GOT3 (cell line): ENCODE measurements at regions not wholly inside any gene's neighbourhood (a gene's known extent, or its start where the extent isn't known, plus 50 kb on each side); places are given as distances from the start of the nearest gene placed in this dataset.
"Not testable (repeated sequence)": the region's sequence is repeated elsewhere in the genome, so short reads cannot be mapped to it uniquely, and the experiment has no call there.

Experiments used
- DNase-seq: peaks from one replicate; lab custom pipeline; 2025; ENCODE audit warnings: mixed read lengths; lab: John Stamatoyannopoulos, UW

DNA sequence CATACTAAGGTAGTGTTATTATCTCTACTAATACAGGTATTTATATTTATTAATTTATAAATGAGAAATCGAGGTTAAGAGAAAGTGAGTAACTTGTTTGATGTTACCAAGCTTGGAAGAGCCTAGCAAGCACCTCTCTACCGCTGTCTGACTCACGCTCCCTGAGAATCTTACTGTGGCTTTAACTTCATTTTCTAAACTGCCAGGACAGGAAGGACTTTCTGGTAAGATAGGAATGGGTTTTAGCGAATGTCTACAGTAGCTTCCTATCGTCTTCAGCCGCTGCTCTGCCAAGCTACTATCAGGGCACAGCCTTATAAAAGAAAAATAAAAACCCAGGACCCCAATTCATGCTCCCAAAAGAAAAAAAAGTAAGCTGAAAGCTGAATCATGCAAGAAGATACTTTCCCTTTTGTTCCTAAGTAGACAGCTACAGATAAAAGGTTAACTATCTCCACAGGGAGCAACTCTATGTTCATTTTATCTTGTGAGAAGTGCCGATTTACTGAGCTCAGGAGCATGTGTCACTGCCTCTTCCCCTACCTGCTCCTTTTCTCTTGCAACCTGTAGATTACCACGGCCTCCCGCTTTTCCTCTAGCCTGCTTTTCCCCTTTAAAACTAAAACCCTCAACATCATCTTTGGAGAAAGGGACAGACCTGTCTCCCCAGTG lies 60.2 kb downstream of the THNSL1 start:
- DNase-seq = no peak

DNA sequence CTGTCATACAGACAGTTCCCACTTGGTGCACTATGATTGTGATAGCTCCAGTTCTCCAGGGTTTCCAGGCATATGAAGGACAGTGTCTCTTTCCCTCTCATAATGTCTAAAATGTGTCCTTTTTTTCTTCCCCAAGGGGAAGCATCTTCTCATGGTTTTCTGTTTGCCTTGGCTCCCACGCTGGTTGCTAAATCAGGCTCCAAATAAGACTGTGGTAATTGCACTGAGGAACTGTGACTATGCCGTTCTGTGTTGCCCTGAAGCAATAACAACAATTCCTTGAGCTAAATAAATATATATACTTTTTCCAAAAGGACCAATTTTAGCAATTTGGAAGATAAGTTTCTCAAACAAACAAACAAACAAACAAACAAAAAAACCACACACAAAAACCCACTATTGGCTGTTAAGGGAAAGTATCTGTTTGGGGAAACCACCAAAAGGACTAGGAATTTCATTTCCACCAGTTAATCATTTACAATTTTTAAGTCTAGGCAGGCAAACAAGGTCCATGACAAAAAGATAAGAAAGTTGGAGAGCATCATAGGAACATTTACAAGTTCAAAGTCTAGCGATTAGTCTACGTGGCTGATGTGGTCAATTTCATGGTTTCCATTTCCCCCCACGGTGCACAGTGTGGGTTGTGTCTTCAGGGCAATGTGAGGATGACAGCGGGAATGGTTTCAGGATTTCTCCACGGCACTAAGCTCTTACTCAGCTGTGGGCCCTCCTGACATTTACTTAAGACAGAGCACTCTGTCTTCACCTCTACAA lies 62.4 kb downstream of the THNSL1 start:
- no peak for DNase-seq

DNA sequence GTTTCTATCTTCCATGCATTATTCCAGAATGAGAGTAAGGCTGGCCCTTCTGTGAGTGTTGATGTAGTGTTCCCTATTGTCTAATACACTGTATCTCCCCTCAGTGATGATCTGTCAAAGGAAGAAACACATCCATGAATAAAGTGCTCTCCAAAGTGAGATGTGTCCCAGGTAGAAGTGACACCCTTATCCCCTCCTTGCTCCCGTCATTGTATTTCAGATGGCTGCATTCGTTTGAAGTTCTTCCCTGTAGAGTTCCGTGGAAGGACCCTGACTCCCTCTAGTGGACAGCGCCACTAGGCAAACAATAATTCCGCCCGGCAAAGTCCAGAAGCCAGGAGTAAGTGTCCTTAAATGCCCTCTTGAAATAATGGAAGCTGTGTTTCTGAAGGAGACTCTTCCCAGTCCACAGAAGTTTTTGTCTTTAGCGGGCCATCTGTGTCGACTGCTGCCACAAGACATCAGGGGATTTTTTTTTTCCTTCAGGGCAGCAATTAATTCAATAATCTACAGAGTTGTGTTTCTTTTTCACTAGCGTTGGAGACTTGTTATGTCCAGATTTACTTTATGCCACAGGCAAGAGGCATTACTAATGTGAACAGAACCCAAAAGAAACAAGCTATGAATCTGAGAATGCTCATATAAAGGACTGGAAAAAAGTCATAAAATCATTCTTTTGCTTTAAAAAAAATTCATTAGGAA lies 64.6 kb downstream of the THNSL1 start:
- peak; percentile 41 for DNase-seq

DNA sequence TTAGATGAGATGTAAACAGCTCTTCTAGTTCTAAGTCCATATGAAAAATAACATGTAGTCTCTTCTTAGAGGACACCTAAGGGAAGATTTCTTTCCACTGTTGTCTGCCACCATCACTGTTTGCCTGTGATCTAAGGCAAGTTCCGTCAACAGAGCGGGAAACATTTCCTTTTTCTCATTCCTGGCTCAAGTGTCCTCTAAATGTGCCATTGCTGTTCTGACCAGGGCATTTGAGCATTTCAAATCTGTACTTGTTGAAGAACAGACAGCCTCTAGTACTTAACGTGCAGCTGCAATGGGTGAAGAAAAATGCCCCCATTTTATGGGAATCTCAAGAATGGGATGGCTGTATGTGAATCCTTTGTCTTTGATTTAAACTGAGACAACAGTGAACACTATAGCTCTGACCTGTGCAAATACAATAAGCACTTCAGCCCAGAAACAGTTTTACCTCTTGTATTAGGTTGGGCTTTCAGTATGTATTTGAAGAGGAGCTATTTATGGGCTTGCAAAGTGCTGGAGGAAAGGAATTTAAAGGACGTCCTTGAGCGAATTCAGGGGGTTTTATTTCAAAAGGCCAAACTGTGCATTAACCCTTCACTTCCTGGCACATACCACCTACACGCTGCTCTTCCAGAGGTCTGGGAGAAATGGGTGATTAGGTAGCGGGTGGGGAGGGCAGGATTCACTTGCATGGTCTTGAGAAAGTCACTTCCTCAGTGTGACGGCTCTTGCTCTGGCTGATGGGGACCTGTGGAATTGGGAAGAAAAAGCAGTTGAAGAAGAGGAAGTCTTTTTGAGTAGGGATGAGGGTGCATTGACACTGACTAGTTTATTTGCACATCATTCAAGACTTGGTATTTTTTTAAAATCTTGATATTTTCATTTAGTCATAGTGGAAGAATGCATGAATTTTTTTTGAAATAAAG lies 66.1 kb downstream of the THNSL1 start:
- no peak for DNase-seq

DNA sequence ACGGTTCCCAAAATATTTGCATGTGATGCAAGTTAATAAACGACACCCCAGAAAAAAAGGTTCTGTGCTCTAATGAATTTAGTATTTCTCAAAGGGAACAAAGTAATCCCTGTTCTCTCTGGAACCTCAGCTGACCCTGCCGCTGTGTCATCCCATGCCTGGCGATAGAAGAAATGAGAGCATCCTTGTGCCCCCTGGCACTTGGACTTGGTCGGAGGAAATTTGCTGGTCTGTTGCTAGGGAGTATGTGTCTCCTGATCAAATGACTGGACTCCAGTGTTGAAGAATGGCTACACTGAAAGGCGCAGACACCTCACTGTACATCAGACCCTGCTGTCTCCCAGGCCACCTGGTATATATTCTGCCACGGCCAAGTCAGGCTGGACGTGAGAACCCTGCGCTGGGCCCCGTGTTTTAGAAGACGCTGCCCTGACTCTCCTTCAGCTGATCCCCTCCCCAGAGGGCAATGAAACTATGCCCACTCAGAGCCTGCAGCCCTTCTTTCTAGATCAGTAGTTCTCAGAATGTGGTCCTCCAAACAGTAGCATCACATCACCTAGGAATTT lies 67.2 kb downstream of the THNSL1 start:
- DNase-seq = no peak

DNA sequence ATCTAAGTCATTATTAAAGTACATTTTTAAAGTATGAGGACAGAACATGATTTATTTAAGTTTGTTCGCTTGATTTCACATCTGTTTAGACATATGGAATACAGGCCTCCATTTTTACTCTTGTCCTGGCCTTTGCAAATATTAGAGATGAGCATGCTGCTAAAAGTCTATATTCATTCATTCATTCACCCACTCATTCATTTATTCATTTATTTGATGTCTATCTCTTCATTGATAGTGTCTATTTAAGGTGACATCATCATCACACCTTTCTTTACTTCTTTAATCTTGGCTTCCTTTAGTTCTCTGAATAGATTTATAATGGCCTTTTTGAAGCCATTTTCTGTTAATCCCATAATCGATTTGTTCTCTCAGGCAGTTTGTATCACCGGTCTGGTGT lies 68.0 kb downstream of the THNSL1 start:
- no peak for DNase-seq

DNA sequence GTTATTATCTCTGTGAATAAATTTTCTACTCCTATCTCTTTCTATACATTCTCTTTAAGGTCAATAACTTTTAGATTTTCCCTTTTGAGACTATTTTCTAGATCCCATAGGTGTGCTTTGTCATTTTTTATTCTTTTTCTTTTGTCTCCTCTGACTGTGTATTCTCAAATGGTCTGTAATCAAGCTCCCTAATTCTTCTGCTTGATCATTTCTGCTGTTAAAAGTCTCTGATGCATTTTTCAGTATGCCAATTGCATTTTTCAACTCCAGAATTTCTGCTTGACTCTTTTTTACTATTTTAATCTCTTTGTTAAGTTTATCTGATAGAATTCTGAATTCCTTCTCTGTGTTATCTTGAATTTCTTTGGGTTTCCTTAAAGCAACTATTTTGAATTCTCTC lies 78.2 kb downstream of the THNSL1 start:
- DNase-seq = no peak

DNA sequence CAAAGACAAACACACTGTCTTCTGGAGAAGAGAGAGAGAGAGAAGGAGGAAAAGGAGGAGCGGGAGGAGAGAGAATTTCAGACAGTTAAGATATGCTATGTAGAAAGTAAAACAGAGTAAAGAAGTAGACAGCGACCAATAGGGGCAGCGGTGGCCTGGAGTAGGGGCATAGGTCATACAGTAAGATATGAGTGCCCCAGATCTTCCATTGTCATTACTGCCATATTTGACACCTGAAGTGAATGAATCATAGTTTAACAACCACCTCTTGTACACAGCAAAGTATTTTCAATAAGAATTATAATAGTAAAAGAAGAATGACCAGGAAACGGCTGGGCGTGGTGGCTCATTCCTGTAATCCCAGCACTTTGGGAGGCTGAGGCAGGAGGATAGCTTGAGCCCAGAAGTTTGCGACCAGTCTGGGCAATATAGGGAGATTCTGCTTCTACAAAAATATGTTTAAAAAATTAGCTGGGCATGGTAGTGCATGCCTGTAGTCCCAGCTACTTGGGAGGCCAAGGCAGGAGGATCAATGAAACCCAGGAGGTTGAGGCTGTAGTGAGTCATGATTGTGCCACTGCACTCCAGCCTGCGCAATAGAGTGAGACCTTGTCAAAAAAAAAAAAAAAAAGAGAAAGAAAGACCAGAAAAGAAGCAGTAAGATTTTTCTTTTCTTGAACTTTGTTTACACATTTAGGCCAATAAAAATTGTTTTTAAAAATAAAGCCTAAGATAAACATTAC lies 77.0 kb upstream of the GPR158 start:
- no peak for DNase-seq

DNA sequence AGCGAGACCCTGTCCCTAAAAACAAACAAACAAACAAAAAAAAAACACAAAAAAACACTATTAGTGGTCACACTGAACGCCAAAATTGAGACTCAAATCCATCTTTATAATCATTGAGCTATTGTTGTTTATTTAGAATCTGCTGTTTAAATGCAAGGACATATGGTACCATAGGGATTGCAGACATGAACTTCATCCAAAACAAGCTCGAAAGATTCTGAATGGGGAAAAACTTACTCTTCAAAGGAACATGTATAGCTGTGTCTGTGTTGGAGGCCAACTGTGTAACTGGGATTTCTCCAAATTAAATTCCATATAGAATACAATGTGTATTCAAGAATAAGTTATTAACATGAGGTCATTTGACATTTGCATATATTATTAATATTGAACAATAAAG lies 74.7 kb upstream of the GPR158 start:
- DNase-seq = no peak

DNA sequence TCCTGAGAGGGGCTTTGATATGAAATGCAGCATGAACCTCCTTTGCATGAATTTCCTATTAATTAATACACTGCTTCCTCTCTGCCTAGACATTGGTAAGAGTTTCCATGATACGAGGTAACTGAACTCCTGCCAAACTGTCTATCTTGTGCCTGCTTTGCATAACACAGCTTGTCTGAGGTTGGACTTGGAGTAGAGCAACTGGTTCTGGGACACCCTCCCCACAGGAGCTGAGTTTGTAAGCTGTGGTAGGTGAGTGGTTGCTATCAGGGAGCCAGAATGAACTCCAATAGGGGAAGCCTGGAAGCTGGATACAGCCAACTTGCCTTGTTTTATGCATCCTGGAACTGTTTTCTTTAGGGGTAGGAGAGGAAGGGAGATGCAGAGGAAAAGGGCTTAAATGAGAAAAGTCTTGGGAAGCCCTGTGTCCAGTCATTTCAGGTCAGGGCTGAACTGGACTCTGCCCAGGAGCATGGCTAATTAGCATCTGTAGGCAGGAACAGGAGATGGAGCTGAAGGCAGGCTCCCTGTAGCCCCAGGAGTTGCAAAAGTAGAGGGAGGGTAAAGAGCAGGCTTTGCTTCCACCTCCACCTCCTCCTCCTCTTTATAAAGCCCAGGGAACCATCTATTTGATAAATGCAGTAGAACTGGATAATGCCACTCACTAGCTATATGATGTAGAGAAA lies 73.2 kb upstream of the GPR158 start:
- DNase-seq = no peak

DNA sequence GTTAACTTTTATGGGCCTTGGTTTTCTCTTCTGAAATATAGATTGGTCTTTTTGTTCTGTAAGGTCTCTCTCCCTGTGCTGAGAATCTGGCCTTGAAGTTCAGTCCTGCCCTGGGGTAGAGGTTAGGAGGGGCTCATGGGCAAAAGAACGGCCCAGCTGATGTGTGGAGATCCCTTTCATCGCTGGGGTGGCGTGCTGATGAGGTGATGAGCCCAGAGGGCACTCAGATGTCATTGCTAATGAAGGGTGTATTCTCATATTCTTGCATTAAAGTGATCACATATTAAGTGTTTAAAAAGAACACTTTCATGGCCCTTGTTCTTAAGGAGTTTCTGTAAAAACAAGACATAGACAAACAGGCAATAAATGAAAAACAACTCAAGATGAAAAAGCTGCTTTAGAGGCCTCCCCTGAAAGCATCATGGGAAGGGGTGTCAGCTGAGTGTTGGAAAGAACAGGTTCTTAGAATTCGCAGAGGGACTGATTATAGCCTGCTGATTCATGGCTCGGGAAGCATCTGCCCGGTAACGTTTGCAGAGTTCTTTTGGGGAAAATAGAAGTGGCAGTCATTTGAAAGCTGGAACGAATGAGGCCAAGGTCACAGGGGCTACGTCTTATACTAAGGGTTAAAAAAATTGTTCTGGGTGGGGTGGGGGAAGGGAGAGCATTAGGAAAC lies 72.5 kb upstream of the GPR158 start:
- DNase-seq = no peak

DNA sequence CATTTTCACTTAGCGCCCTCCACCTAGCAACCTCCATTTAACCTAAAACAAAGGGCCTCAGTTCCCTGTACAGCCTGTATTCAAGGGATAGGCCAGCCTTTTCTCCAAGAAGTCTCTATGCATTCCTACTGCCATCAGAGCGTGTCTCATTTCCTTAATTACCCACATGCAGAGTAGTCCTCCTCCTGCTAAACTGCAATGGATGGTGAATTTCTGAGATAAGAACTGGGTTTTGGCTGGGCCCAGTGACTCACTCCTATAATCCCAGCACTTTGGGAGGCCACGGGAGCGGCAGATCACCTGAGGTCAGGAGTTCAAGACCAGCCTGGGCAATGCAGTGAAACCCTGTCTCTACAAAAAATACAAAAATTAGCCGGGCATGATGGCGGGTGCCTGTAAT lies 71.1 kb upstream of the GPR158 start:
- DNase-seq = no peak

DNA sequence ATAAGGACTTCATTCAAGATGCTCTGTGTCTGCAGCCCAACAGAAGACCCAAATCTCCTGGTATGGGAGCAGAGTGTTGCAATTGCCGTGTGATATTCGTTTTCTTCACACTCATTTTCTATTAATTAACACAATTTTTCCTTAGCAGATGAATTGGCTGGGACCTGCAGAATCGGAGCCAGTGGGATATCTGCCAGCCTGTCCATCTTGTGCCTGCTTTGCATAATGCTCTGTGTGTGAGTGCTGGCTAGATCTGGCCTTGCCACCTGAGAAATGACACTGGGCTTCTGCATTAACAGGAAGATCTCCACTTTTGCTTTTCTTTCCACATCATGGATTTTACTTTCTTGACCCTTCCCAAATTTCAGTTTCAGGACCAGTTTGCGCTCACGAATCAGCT lies 70.4 kb upstream of the GPR158 start:
- DNase-seq = no peak

DNA sequence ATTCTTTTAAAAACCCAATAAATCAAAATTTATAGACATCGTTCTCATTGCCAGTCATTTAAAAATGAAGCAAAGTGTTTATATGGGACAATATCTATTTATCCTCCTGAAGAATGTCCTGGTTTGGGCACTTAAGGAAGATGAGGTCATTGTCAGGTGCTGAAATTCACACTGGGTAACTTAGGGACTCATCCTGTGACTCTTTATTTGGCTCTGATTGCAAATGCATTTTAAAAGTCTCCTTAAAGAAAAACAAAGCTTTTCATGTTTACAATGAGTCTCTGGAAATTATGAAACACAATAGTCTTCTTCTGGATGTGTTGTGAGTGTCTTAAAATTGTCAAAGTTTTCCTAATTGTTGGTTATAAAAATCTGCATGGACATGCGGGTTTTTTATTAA lies 69.5 kb upstream of the GPR158 start:
- no peak for DNase-seq

DNA sequence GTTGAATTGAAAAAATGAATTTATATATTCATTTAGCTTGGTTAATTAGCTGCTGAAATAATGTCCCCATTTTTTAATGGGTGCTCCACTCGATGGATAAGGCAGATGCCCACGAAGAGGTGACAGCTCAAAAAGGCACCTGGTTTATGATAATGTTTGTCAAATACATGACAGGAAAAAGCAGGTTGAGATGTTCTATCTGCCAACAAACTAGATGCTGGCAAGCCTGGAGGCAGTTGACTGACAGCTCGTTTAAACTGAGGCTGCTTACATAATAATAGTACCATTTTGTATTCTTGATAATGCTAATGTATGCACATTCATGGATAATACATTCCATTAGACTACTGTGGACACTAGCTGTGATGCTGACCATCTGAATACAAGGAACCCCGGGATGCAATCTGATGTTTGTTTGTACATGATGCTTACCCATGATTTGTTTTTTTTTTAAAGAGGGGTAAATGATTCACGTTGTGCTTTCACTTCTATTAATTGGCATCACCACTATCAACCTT lies 69.0 kb upstream of the GPR158 start:
- DNase-seq = no peak

DNA sequence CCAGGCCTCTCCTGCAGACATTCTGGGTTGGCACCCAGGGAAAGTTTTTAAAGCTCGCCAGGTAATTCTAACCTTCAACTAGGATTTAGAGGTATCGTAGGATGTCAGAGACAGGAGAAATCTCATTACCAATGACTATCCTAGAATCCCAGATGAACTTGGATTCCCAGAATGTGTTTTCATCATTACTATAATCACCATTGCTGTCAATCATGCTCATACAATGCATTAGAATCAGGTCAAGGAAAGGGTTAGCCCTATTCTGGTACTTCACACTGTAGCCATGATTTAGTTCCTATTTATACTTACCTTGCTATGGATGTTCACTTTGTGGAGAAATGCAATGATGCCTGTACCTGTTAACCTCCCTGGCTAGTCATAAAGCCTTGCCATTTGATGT lies 67.0 kb upstream of the GPR158 start:
- no peak for DNase-seq

DNA sequence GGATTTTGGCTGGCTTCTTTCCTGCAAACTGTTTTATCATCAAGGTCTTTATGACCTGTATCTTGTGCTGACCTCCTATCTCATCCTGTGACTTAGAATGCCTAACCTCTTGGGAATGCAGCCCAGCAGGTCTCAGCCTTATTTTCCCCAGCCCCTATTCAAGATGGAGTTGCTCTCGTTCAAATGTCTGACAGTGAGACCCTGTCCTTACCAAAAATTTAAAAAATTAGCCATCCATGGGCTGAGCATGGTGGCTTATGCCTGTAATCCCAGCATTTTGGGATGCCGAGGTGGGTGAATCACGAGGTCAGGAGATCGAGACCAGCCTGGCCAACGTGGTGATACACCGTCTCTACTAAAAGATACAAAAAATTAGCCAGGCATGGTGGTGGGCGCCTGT lies 64.9 kb upstream of the GPR158 start:
- DNase-seq = not testable (repeated sequence)

DNA sequence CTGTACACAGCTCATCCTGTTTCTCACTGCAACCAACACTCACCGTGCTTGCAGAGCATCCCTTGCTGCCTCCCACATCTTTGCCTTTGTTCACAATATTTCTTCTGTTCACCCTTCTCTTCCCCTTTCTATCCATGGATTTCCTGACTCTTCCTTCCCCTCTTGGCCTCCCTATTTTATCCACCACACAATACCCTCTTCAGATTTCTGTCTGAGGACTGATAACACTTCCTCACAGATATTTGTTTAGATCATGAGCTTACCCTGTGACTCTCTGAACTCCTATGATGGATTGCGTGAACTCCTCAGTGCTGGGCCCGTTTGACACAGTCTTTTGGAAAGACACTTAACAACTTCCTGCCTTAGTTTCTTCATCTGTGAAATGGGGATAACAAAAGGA lies 62.8 kb upstream of the GPR158 start:
- DNase-seq = no peak

DNA sequence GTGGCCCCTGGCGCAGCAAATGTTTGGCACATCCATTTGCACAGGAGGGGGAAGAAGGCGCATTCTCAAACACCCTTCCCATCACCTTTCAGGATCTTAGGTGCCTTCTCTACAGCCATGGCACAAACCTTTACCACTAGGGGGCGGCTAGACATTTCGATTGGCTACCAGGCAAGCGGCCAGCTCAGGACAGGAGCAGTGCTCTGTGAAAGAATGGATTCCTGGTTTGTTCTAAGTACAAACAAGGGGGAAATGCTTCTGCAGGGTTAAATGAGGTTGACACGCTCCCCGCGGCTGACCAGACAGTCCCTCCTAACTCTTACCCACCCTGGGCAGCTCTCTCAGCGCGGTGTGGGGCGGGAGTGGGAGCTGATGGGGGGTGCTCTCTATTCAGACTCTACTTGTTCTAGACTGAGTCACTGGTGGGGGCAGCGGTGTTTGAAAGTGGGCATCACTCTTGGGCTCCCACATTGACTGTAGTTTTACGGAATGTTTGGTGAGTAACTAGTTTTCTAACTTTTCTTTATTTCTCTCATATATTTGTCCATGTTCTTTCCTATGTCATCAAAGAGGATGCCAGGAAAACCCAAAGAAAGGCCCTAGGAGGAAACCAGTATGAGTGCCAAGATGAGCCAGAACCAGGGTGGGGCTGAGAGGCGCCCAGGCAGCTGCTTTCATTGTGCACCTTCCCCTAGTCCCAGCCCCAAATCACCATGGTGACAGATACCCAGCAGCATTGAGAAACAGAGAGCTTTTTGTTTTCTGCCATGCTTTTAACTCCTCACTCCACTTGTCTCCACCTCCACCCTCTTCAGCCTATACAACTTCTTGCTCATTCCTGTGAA lies 61.4 kb upstream of the GPR158 start:
- peak; percentile 9 for DNase-seq
